ENCODE measurements at regions not wholly inside any gene's neighbourhood (a gene's known extent, or its start where the extent isn't known, plus 50 kb on each side); places are given as distances from the start of the nearest gene placed in this dataset.
A peak's percentile ranks its signal among the peaks of the same experiment; 100 is the strongest.

- H3K4me2 ChIP-seq (replicated peaks; ENCODE audit: extremely low read depth, low read length, poor library complexity, severe bottlenecking) = no peak overlapping the region
- DNase-seq = no peak
- Mint-ChIP-seq H3K36me3 (no peaks in the 10 kb centered on the region), H3K27me3 (ENCODE audit: low read depth in 3 of 3) (peaks cover 0 to 6% (median 5%) of the 10 kb centered on the region in 3 donors), H3K27ac (peak overlapping the region in 1 of 7 donors; percentile 44), H3K4me1 (no peaks in the 10 kb centered on the region), H3K4me3 (no peak overlapping the region), H3K9me3 (no peaks in the 10 kb centered on the region)
- H3K27ac ChIP-seq (ENCODE audit: low read depth in 1 of 2, low read length in 2 of 2) = no peak overlapping the region
- no peaks in the 10 kb centered on the region for H3K27me3 ChIP-seq (ENCODE audit: control insufficient read depth in 2 of 2, insufficient read depth in 2 of 2, low read length in 2 of 2)
- H3K9ac ChIP-seq (ENCODE audit: insufficient read depth, low read length, poor library complexity, severe bottlenecking) = no peak overlapping the region
- no peaks in the 10 kb centered on the region for H3K4me1 ChIP-seq (ENCODE audit: control insufficient read depth in 1 of 2, insufficient read depth in 2 of 2, low read length in 2 of 2)
- no peaks in the 10 kb centered on the region for H4K20me1 ChIP-seq (ENCODE audit: insufficient read depth, low read length)
- H3K9me3 ChIP-seq (replicated peaks in 1 of 2; ENCODE audit: control insufficient read depth in 1 of 2, insufficient read depth in 1 of 2, low read length in 2 of 2) = no peaks in the 10 kb centered on the region
- no peak overlapping the region for H3K4me3 ChIP-seq (replicated peaks in 1 of 3; ENCODE audit: low read depth in 2 of 3, low read length in 3 of 3)
- WGBS (ENCODE audit: insufficient coverage) = 84% methylated on average over 15 of the region's 22 CpGs
- no peak for TF ChIP-seq CTCF (IDR thresholded peaks at IDR 0.05)
- H3K36me3 ChIP-seq (replicated peaks in 1 of 2; ENCODE audit: control insufficient read depth in 1 of 2, insufficient read depth in 2 of 2, low read length in 2 of 2) = no peaks in the 10 kb centered on the region
- no peaks in the 10 kb centered on the region for H3K79me2 ChIP-seq (ENCODE audit: insufficient read depth, low read length)
- intact Hi-C loops (cut with micrococcal nuclease) = no loop called here
- no peak overlapping the region for H2AFZ ChIP-seq (ENCODE audit: insufficient read depth, low read depth, low read length, poor library complexity, severe bottlenecking)
Measured at GRCh38 chr14:104370256-104370870, 209.2 kb upstream of the C14orf180 start.

- H3K4me3 Mint-ChIP-seq = no peak overlapping the region
- no peaks in the 10 kb centered on the region for H3K36me3 Mint-ChIP-seq
- Histone ChIP-seq H3K36me3 (replicated peaks in 1 of 2; ENCODE audit: control insufficient read depth in 1 of 2, insufficient read depth in 2 of 2, low read length in 2 of 2) (no peaks in the 10 kb centered on the region), H4K20me1 (ENCODE audit: insufficient read depth, low read length) (no peaks in the 10 kb centered on the region), H3K4me2 (replicated peaks; ENCODE audit: extremely low read depth, low read length, poor library complexity, severe bottlenecking) (no peak overlapping the region), H3K4me1 (ENCODE audit: control insufficient read depth in 1 of 2, insufficient read depth in 2 of 2, low read length in 2 of 2) (no peaks in the 10 kb centered on the region), H3K27ac (ENCODE audit: low read depth in 1 of 2, low read length in 2 of 2) (no peak overlapping the region), H3K27me3 (ENCODE audit: control insufficient read depth in 2 of 2, insufficient read depth in 2 of 2, low read length in 2 of 2) (no peaks in the 10 kb centered on the region), H3K9ac (ENCODE audit: insufficient read depth, low read length, poor library complexity, severe bottlenecking) (no peak overlapping the region), H3K9me3 (replicated peaks in 1 of 2; ENCODE audit: control insufficient read depth in 1 of 2, insufficient read depth in 1 of 2, low read length in 2 of 2) (no peaks in the 10 kb centered on the region), H2AFZ (ENCODE audit: insufficient read depth, low read depth, low read length, poor library complexity, severe bottlenecking) (no peak overlapping the region), H3K4me3 (replicated peaks in 1 of 3; ENCODE audit: low read depth in 2 of 3, low read length in 3 of 3) (no peak overlapping the region), H3K79me2 (ENCODE audit: insufficient read depth, low read length) (no peaks in the 10 kb centered on the region)
- DNase-seq = no peak
- no peak for TF ChIP-seq CTCF (IDR thresholded peaks at IDR 0.05)
- no peak overlapping the region for H3K27ac Mint-ChIP-seq
- 86% methylated on average over 15 of the region's 15 CpGs for WGBS (ENCODE audit: insufficient coverage)
- H3K4me1 Mint-ChIP-seq = no peaks in the 10 kb centered on the region
- intact Hi-C loops (cut with micrococcal nuclease) = no loop called here
- peaks cover 0 to 5% (median 4%) of the 10 kb centered on the region in 3 donors for H3K27me3 Mint-ChIP-seq (ENCODE audit: low read depth in 3 of 3)
- H3K9me3 Mint-ChIP-seq = no peaks in the 10 kb centered on the region
Measured at GRCh38 chr14:104371031-104371430, 208.5 kb upstream of the C14orf180 start.

Data from CD14-positive monocyte (primary cell).